ENCODE measurements at regions not wholly inside any gene's neighbourhood (a gene's known extent, or its start where the extent isn't known, plus 50 kb on each side); places are given as distances from the start of the nearest gene placed in this dataset.
"Not testable (repeated sequence)": the region's sequence is repeated elsewhere in the genome, so short reads cannot be mapped to it uniquely, and the experiment has no call there.

- TF ChIP-seq POLR2AphosphoS5 (IDR thresholded peaks at IDR 0.05; ENCODE audit: low read depth, low read length); POLR2A (IDR thresholded peaks at IDR 0.05; ENCODE audit: low read depth, low read length); TAF1 (IDR thresholded peaks at IDR 0.05; ENCODE audit: borderline replicate concordance, low read depth, low read length): not testable (repeated sequence)
Observed at GRCh38 chr5:113753182-113753581, 239.7 kb downstream of the YTHDC2 start.

All from GM12892 (cell line).